HL-60 (cell line): ENCODE measurements at regions not wholly inside any gene's neighbourhood (a gene's known extent, or its start where the extent isn't known, plus 50 kb on each side); places are given as distances from the start of the nearest gene placed in this dataset.

Experiments
- DNase-seq, 2 experiments: peaks; one replicate each; pipeline ENCODE4 v3.0.0-alpha.2; 2010 to 2020; ENCODE audit warnings: low read depth in 1 of 2, low spot score in 1 of 2
- H3K27ac ChIP-seq: fragments of 250-450 bp; sonication (Bioruptor Pico); replicated peaks from 2 replicates; pipeline ENCODE4 v1.5.1; 2020; ENCODE audit warnings: mild to moderate bottlenecking, moderate library complexity
- H3K27me3 ChIP-seq: fragments of 250-450 bp; sonication (Bioruptor Pico); 2 replicates; pipeline ENCODE4 v1.5.1; 2021; ENCODE audit warnings: mild to moderate bottlenecking, moderate library complexity; ENCODE audit not compliant: insufficient read depth, poor library complexity, severe bottlenecking
- H3K4me3 ChIP-seq: replicated peaks from 2 replicates; pipeline ENCODE4 v1.5.1; 2011; ENCODE audit warnings: mild to moderate bottlenecking, control low read depth, low read length; ENCODE audit not compliant: insufficient read depth
- CTCF ChIP-seq: IDR thresholded peaks from one replicate; pipeline ENCODE4 v1.5.1; 2011; ENCODE audit warnings: low read length, control low read depth, inconsistent platforms; ENCODE audit not compliant: insufficient read depth
- GABPA ChIP-seq: IDR thresholded peaks from 2 replicates; pipeline ENCODE4 v1.6.1; 2012; ENCODE audit warnings: low read depth
- POLR2AphosphoS5 ChIP-seq: IDR thresholded peaks from 2 replicates; pipeline ENCODE4 v1.6.1; 2012; ENCODE audit warnings: low read depth
- REST ChIP-seq: IDR thresholded peaks from 2 replicates; pipeline ENCODE4 v1.6.1; 2012; ENCODE audit warnings: low read depth; ENCODE audit not compliant: insufficient replicate concordance
- SPI1 ChIP-seq: IDR thresholded peaks from 2 replicates; pipeline ENCODE4 v1.6.1; 2012; ENCODE audit warnings: low read depth, mild to moderate bottlenecking, borderline replicate concordance

GRCh38 chr6:6738922-6739716 is 150.6 kb downstream of the LY86 start:
- TF ChIP-seq CTCF, result no peak
- TF ChIP-seq POLR2AphosphoS5, result no peak
- TF ChIP-seq SPI1, result no peak
- H3K27ac ChIP-seq, result no peak overlapping the region
- H3K4me3 ChIP-seq, result no peak overlapping the region
- no peaks in the 10 kb centered on the region for H3K27me3 ChIP-seq
- DNase-seq, result no peak

- no peak for DNase-seq
- no peak for TF ChIP-seq CTCF
- TF ChIP-seq REST, result no peak
- no peak for TF ChIP-seq POLR2AphosphoS5
- TF ChIP-seq GABPA, result no peak
- no peak for TF ChIP-seq SPI1
- no peaks in the 10 kb centered on the region for H3K27me3 ChIP-seq
- no peak overlapping the region for H3K27ac ChIP-seq
- no peak overlapping the region for H3K4me3 ChIP-seq
Observed at GRCh38 chr6:6740595-6740994, 152.1 kb downstream of the LY86 start.

GRCh38 chr6:6741264-6741663 is 152.7 kb downstream of the LY86 start:
- Histone ChIP-seq H3K27me3 (no peaks in the 10 kb centered on the region), H3K4me3 (no peak overlapping the region), H3K27ac (no peak overlapping the region)
- TF ChIP-seq SPI1, result no peak
- no peak for TF ChIP-seq GABPA
- no peak for TF ChIP-seq REST
- no peak for TF ChIP-seq CTCF
- no peak for TF ChIP-seq POLR2AphosphoS5
- no peak for DNase-seq

- no peak for DNase-seq
- Histone ChIP-seq H3K4me3 (no peak overlapping the region), H3K27me3 (no peaks in the 10 kb centered on the region), H3K27ac (no peak overlapping the region)
- TF ChIP-seq GABPA (no peak), POLR2AphosphoS5 (no peak), SPI1 (no peak), REST (no peak), CTCF (no peak)
Observed at GRCh38 chr6:6742535-6742934, 154.0 kb downstream of the LY86 start.
